CD4-positive, alpha-beta T cell treated with Interleukin-6 for 4 hours (primary cell): ENCODE measurements at regions not wholly inside any gene's neighbourhood (a gene's known extent, or its start where the extent isn't known, plus 50 kb on each side); places are given as distances from the start of the nearest gene placed in this dataset.
"Not testable (repeated sequence)": the region's sequence is repeated elsewhere in the genome, so short reads cannot be mapped to it uniquely, and the experiment has no call there.

Source experiments
- DNase-seq: peaks from one replicate; pipeline ENCODE4 v3.0.0-alpha.2; 2020; ENCODE audit warnings: mixed read lengths

GRCh38 chr4:66501997-66502396 is 831.7 kb upstream of the EPHA5 start:
- no peak for DNase-seq

- no peak for DNase-seq
Observed at GRCh38 chr4:66490729-66491128, 820.4 kb upstream of the EPHA5 start.

- no peak for DNase-seq
Observed at GRCh38 chr4:66489783-66490452, 819.6 kb upstream of the EPHA5 start.

- DNase-seq, result no peak
Observed at GRCh38 chr4:66489370-66489769, 819.1 kb upstream of the EPHA5 start.

- DNase-seq, result no peak
Observed at GRCh38 chr4:66486068-66486467, 815.8 kb upstream of the EPHA5 start.

GRCh38 chr4:66482186-66482585 is 811.9 kb upstream of the EPHA5 start:
- DNase-seq, result no peak

GRCh38 chr4:66475596-66475995 is 805.3 kb upstream of the EPHA5 start:
- DNase-seq, result no peak

- DNase-seq, result no peak
Observed at GRCh38 chr4:66465111-66465510, 794.8 kb upstream of the EPHA5 start.

GRCh38 chr4:66462890-66463289 is 792.6 kb upstream of the EPHA5 start:
- not testable (repeated sequence) for DNase-seq

GRCh38 chr4:66451741-66452140 is 781.5 kb upstream of the EPHA5 start:
- DNase-seq, result no peak

- no peak for DNase-seq
Observed at GRCh38 chr4:66443008-66443407, 772.7 kb upstream of the EPHA5 start.

GRCh38 chr4:66439508-66439907 is 769.2 kb upstream of the EPHA5 start:
- DNase-seq, result no peak

- DNase-seq, result no peak
Observed at GRCh38 chr4:66433706-66434105, 763.4 kb upstream of the EPHA5 start.

GRCh38 chr4:66430856-66431255 is 760.6 kb upstream of the EPHA5 start:
- no peak for DNase-seq

GRCh38 chr4:66429276-66429675 is 759.0 kb upstream of the EPHA5 start:
- DNase-seq, result no peak

GRCh38 chr4:66416425-66416824 is 746.1 kb upstream of the EPHA5 start:
- no peak for DNase-seq

GRCh38 chr4:66404141-66404540 is 733.9 kb upstream of the EPHA5 start:
- DNase-seq, result no peak

- DNase-seq, result no peak
Observed at GRCh38 chr4:66376921-66377320, 706.6 kb upstream of the EPHA5 start.

- DNase-seq, result no peak
Observed at GRCh38 chr4:66376396-66376795, 706.1 kb upstream of the EPHA5 start.

- no peak for DNase-seq
Observed at GRCh38 chr4:66373268-66373667, 703.0 kb upstream of the EPHA5 start.

GRCh38 chr4:66372706-66373105 is 702.4 kb upstream of the EPHA5 start:
- DNase-seq, result no peak

- DNase-seq, result no peak
Observed at GRCh38 chr4:66367043-66367660, 696.9 kb upstream of the EPHA5 start.

GRCh38 chr4:66360395-66360794 is 690.1 kb upstream of the EPHA5 start:
- not testable (repeated sequence) for DNase-seq

GRCh38 chr4:66357316-66357715 is 687.0 kb upstream of the EPHA5 start:
- no peak for DNase-seq

GRCh38 chr4:66355328-66355727 is 685.0 kb upstream of the EPHA5 start:
- DNase-seq, result no peak
